GM20000 (cell line): ENCODE measurements at regions not wholly inside any gene's neighbourhood (a gene's known extent, or its start where the extent isn't known, plus 50 kb on each side); places are given as distances from the start of the nearest gene placed in this dataset.

Source experiments
- DNase-seq: peaks from one replicate; pipeline ENCODE4 v3.0.0; 2012; ENCODE audit warnings: low spot score
- TF ChIP-seq, protein P1 (sequence below): IDR thresholded peaks from 2 replicates; pipeline ENCODE4 v1.5.1; 2012; ENCODE audit warnings: mild to moderate bottlenecking, control low read depth; ENCODE audit errors: extremely low read depth, missing control alignments

DNA sequence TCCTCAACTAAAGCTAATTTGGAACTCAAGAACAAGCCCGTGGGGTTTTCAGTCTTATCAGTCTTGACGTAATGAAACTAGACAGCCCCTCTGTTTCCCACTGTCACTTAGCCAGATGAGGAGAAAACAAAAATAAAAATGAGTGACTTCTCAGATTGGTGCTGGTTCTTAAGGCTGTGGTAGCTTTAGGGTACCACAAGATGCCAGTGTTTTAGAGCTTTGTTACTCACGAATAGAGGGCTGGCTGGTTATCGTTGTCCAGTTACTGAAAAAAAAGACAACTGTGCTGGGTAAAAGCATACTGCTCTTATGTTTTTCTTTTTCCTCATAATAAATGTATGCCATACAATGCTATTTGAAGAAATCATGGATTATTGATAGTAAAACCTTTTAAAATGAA is 796.7 kb downstream of the RAPGEF2 start:
- TF ChIP-seq, protein P1, sequence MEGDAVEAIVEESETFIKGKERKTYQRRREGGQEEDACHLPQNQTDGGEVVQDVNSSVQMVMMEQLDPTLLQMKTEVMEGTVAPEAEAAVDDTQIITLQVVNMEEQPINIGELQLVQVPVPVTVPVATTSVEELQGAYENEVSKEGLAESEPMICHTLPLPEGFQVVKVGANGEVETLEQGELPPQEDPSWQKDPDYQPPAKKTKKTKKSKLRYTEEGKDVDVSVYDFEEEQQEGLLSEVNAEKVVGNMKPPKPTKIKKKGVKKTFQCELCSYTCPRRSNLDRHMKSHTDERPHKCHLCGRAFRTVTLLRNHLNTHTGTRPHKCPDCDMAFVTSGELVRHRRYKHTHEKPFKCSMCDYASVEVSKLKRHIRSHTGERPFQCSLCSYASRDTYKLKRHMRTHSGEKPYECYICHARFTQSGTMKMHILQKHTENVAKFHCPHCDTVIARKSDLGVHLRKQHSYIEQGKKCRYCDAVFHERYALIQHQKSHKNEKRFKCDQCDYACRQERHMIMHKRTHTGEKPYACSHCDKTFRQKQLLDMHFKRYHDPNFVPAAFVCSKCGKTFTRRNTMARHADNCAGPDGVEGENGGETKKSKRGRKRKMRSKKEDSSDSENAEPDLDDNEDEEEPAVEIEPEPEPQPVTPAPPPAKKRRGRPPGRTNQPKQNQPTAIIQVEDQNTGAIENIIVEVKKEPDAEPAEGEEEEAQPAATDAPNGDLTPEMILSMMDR = no peak

GRCh38 chr4:159900562-159900961 is 797.7 kb downstream of the RAPGEF2 start:
- no peak for DNase-seq
- TF ChIP-seq, protein P1 = no peak

More for the DNA sequence above, 796.7 kb downstream of the RAPGEF2 start:
- DNase-seq = no peak

GRCh38 chr4:159902648-159903047 is 799.8 kb downstream of the RAPGEF2 start:
- DNase-seq = no peak

DNA sequence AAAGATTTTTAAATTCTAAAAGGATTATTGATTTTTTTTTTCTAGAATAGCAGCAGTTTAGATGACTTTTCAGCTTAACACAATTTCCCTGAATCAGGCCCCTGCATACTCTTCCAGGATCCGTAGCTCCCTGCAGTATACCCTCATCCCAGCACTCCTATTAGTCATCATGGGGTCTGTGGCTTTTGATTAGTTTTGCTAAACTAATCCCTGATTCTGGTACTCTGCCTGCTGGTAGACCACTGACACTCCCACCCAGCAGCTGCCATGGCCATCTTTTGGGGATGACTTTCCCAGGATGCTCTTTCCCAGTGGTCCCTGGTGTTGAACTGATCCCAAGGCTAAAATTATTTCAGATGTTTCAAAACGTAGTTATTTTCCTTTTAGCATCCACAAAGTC is 802.0 kb downstream of the RAPGEF2 start:
- TF ChIP-seq, protein P1 = no peak
- DNase-seq = no peak

More at GRCh38 chr4:159902648-159903047, 799.8 kb downstream of the RAPGEF2 start:
- TF ChIP-seq, protein P1 = no peak

GRCh38 chr4:159906051-159906450 is 803.2 kb downstream of the RAPGEF2 start:
- TF ChIP-seq, protein P1 = no peak
- DNase-seq = no peak

DNA sequence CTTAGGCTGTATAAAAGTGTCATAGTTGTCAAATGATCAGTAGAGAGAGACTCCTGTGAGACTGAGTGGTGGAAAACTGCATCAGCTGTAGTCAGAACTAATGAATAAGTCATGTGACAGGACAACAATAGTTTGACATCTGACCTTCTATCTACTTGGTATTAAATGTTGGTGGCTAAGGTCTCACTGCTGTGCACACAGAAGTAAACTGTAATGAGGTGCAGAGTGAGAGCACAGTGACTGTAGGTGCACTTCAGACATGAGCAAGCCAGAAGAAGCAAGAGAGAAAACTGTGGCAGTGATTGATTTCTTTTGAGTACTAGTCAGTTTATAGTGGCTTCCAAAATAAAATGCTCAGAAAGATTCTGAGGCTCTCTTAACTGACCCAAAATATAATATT is 803.6 kb downstream of the RAPGEF2 start:
- TF ChIP-seq, protein P1 = no peak
- DNase-seq = no peak

GRCh38 chr4:159910721-159911120 is 807.8 kb downstream of the RAPGEF2 start:
- TF ChIP-seq, protein P1 = no peak

More at GRCh38 chr4:159910721-159911120, 807.8 kb downstream of the RAPGEF2 start:
- no peak for DNase-seq
